ENCODE measurements at regions not wholly inside any gene's neighbourhood (a gene's known extent, or its start where the extent isn't known, plus 50 kb on each side); places are given as distances from the start of the nearest gene placed in this dataset.

DNA sequence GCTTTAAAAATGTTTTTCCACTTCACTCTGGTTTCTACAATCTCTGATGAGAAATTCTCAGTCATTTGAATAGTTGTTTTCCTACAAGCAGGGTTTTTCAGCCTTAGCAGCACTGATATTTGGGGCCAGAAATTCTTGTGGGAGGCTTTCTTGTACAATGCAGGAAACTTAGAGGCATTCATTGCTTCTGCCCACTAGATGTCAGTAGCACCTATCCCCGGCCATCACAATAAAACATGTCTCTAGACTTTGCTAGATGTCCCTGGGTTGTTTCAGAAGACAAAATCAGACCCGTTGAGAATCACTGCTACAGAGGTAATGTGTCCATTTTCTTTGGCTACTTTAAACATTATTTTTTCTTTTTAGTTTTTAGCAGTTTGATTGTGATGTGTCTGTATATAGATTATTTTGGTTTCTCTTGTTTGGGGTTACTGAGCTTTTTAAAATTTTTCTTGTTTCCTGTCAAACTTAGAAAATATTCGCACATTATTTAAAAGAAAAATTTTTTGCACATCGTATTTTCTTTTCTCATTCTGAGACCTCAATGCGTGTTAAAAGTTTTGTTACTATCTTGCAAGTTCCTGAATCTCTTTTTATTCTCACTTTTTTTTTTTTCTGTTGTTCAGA, 60.8 kb upstream of the CCDC179 start:
- no peak overlapping the region for H3K4me3 ChIP-seq (ENCODE audit: low read depth, poor library complexity, severe bottlenecking)
- no peak for DNase-seq (ENCODE audit: low spot score in 2 of 2)
- intact Hi-C loops (cut with DNase I; ENCODE audit: low total_unique reads) = no loop called here
- WGBS, 2 donors = 51 to 52% methylated on average over 5 of the region's 5 CpGs
- no peak for TF ChIP-seq POLR2A (IDR thresholded peaks at IDR 0.05)

DNA sequence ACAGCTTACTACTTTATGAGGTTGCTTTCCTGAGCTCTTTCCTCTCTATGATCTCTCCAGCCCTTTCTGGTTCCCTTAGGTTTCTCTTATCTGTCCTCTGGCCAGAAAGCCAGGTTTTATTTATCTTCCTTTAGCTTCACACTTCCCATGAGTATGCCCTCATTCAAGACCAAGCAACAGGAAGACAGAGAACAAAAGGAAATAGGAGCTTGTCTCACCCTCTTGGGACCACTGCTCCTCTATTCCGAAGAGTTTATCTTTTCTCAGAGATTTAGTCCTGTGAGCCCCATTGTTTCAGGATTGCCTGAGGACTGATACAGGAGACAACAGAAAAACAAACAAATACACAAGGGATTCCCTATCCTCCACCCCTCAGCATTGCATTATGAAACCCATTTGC, 62.4 kb upstream of the CCDC179 start:
- intact Hi-C loops (cut with DNase I; ENCODE audit: low total_unique reads) = no loop called here

DNA sequence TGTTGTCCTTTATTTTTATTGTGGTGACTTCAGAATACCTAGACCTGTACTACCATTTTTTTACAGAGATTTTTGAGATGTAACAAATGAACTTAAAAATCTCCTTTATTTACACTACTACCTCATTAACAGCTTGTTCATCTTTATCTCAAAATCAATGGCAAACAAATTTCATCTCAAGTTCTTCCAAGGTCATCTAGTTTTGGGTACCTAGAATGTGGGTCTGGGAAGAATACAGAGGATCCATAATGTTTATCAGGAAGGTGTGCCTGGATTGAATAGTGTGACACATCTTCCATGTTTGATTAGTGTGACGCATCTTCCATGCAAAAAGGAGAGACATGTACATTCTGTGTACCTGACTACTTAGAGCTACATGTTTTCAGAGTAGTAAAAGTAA, 63.3 kb upstream of the CCDC179 start:
- no peak for DNase-seq (ENCODE audit: low spot score in 2 of 2)
- H3K4me3 ChIP-seq (ENCODE audit: low read depth, poor library complexity, severe bottlenecking) = no peak overlapping the region
- TF ChIP-seq, protein P1, sequence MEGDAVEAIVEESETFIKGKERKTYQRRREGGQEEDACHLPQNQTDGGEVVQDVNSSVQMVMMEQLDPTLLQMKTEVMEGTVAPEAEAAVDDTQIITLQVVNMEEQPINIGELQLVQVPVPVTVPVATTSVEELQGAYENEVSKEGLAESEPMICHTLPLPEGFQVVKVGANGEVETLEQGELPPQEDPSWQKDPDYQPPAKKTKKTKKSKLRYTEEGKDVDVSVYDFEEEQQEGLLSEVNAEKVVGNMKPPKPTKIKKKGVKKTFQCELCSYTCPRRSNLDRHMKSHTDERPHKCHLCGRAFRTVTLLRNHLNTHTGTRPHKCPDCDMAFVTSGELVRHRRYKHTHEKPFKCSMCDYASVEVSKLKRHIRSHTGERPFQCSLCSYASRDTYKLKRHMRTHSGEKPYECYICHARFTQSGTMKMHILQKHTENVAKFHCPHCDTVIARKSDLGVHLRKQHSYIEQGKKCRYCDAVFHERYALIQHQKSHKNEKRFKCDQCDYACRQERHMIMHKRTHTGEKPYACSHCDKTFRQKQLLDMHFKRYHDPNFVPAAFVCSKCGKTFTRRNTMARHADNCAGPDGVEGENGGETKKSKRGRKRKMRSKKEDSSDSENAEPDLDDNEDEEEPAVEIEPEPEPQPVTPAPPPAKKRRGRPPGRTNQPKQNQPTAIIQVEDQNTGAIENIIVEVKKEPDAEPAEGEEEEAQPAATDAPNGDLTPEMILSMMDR (IDR thresholded peaks at IDR 0.05) = no peak
- no peak for TF ChIP-seq POLR2A (IDR thresholded peaks at IDR 0.05)
- intact Hi-C loops (cut with DNase I; ENCODE audit: low total_unique reads) = no loop called here
- WGBS, 2 donors = 93 to 97% methylated on average over 1 of the region's 1 CpG

More for the DNA sequence above, 62.4 kb upstream of the CCDC179 start:
- TF ChIP-seq, protein P1 (IDR thresholded peaks at IDR 0.05) = no peak
- TF ChIP-seq POLR2A (IDR thresholded peaks at IDR 0.05) = no peak
- H3K4me3 ChIP-seq (ENCODE audit: low read depth, poor library complexity, severe bottlenecking) = no peak overlapping the region
- DNase-seq (ENCODE audit: low spot score in 2 of 2) = no peak
- WGBS, 2 donors = 71 to 78% methylated on average over 1 of the region's 1 CpG

DNA sequence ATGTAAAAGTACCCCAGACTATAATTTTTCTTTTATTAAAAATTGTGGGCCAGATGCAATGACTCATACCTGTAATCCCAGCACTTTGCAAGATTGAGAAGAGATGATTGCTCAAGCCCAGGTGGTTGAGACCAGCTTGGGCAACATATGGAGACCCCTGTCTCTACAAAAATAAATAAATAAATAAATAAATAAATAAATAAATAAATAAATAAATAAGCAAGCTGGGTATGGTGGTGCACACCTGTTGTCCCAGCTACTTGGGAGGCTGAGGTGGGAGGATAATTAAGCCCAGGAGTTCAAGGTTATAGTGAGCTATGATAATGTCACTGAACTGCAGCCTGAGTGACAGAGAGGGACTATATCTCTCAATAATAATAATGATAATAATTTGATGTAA, 66.1 kb upstream of the CCDC179 start:
- TF ChIP-seq, protein P1 (IDR thresholded peaks at IDR 0.05) = no peak
- TF ChIP-seq POLR2A (IDR thresholded peaks at IDR 0.05) = no peak
- no peak overlapping the region for H3K4me3 ChIP-seq (ENCODE audit: low read depth, poor library complexity, severe bottlenecking)
- intact Hi-C loops (cut with DNase I; ENCODE audit: low total_unique reads) = no loop called here
- no peak for DNase-seq (ENCODE audit: low spot score in 2 of 2)

DNA sequence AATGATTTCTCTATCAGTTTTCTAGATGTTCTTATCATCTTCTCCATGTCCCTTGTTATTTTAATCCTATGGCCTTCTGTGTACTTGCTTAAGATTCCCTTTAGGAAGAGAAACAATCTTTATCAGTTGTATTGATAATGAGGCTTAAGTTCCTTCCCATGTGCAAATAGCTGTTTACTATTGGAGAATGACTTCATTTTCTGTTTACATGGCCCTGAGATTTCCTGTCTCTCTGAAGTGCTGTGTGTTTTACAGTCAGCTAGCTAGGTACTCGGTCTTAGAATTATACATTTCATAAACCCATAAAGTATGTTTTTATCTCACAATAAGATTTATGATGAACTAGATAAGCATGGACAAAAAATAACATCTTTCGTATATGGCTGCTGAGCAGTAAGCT, 67.5 kb upstream of the CCDC179 start:
- DNase-seq (ENCODE audit: low spot score in 2 of 2) = no peak
- intact Hi-C loops (cut with DNase I; ENCODE audit: low total_unique reads) = no loop called here
- no peak for TF ChIP-seq POLR2A (IDR thresholded peaks at IDR 0.05)
- TF ChIP-seq, protein P1 (IDR thresholded peaks at IDR 0.05) = no peak
- no peak overlapping the region for H3K4me3 ChIP-seq (ENCODE audit: low read depth, poor library complexity, severe bottlenecking)
- WGBS, 2 donors = 49 to 62% methylated on average over 2 of the region's 2 CpGs

DNA sequence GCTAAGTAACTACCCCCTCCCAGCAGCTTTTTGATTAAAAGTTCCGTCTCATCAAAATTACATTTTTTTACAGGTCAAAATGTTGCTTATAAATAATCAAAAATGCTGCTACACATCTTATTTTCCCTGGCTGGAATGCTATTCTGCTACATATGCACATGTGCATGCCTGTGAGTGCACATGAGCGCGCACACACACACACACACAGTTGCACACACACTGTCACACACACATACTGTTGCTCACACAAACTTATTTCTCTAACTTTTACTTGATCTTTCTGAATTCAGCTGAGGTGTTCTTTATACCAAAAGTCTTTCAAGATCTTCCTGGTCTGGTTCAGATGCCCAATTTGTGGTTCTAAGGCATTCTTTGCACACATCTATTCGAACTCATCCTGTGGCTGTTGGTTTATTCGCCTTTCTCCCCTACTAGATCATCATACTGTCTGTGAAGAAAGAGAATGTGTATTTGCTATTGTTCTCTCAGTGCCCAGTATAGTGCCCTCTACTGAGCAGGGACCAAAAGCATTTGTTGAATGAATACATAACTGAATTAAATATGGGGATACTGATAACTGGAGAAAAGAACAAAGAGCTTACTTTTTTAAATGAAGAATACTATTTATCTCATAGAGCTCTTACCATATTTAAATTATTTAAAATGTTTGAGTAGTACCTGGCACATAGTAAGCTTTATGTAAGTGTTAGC, 68.1 kb upstream of the CCDC179 start:
- TF ChIP-seq, protein P1 (IDR thresholded peaks at IDR 0.05) = no peak
- no peak for TF ChIP-seq POLR2A (IDR thresholded peaks at IDR 0.05)
- 83 to 89% methylated on average over 5 of the region's 5 CpGs for WGBS, 2 donors
- no peak overlapping the region for H3K4me3 ChIP-seq (ENCODE audit: low read depth, poor library complexity, severe bottlenecking)
- intact Hi-C loops (cut with DNase I; ENCODE audit: low total_unique reads) = no loop called here
- DNase-seq (ENCODE audit: low spot score in 2 of 2) = no peak
